ENCODE measurements at regions not wholly inside any gene's neighbourhood (a gene's known extent, or its start where the extent isn't known, plus 50 kb on each side); places are given as distances from the start of the nearest gene placed in this dataset.

DNA sequence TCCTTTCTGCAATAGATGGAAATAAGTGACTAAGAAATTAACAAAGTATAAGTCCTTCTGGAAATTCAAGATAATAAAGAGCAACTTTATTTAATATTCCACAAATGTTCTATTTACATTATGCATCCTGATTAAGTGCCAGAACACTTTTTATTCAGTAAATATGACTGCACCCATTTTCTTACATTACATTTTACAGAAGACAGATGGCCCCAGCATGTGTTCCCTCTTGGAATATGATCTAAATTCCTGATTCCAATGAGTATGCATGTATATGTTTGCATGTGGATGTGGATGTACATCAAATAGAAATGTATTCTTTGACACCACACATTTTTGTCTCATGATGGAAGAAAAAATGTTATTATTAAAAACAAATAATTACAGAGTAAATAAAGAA, 628.7 kb upstream of the SEMA3D start:
- TF ChIP-seq, protein P1, sequence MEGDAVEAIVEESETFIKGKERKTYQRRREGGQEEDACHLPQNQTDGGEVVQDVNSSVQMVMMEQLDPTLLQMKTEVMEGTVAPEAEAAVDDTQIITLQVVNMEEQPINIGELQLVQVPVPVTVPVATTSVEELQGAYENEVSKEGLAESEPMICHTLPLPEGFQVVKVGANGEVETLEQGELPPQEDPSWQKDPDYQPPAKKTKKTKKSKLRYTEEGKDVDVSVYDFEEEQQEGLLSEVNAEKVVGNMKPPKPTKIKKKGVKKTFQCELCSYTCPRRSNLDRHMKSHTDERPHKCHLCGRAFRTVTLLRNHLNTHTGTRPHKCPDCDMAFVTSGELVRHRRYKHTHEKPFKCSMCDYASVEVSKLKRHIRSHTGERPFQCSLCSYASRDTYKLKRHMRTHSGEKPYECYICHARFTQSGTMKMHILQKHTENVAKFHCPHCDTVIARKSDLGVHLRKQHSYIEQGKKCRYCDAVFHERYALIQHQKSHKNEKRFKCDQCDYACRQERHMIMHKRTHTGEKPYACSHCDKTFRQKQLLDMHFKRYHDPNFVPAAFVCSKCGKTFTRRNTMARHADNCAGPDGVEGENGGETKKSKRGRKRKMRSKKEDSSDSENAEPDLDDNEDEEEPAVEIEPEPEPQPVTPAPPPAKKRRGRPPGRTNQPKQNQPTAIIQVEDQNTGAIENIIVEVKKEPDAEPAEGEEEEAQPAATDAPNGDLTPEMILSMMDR (IDR thresholded peaks at IDR 0.05; ENCODE audit: insufficient read depth, low read length): no peak
- TF ChIP-seq, protein P2, sequence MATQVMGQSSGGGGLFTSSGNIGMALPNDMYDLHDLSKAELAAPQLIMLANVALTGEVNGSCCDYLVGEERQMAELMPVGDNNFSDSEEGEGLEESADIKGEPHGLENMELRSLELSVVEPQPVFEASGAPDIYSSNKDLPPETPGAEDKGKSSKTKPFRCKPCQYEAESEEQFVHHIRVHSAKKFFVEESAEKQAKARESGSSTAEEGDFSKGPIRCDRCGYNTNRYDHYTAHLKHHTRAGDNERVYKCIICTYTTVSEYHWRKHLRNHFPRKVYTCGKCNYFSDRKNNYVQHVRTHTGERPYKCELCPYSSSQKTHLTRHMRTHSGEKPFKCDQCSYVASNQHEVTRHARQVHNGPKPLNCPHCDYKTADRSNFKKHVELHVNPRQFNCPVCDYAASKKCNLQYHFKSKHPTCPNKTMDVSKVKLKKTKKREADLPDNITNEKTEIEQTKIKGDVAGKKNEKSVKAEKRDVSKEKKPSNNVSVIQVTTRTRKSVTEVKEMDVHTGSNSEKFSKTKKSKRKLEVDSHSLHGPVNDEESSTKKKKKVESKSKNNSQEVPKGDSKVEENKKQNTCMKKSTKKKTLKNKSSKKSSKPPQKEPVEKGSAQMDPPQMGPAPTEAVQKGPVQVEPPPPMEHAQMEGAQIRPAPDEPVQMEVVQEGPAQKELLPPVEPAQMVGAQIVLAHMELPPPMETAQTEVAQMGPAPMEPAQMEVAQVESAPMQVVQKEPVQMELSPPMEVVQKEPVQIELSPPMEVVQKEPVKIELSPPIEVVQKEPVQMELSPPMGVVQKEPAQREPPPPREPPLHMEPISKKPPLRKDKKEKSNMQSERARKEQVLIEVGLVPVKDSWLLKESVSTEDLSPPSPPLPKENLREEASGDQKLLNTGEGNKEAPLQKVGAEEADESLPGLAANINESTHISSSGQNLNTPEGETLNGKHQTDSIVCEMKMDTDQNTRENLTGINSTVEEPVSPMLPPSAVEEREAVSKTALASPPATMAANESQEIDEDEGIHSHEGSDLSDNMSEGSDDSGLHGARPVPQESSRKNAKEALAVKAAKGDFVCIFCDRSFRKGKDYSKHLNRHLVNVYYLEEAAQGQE (IDR thresholded peaks at IDR 0.05; ENCODE audit: insufficient replicate concordance, low read depth): no peak
- TF ChIP-seq POLR2AphosphoS5 (IDR thresholded peaks at IDR 0.05; ENCODE audit: low read depth) (no peak), GABPA (IDR thresholded peaks at IDR 0.05; ENCODE audit: low read depth) (no peak)

All from HL-60 (cell line).